Liver (tissue), 8 donors: ENCODE measurements at regions not wholly inside any gene's neighbourhood (a gene's known extent, or its start where the extent isn't known, plus 50 kb on each side); places are given as distances from the start of the nearest gene placed in this dataset.

ENCODE experiments used
- DNase-seq: peaks from one replicate; pipeline ENCODE4 v3.0.0-alpha.2; 2017; ENCODE audit warnings: low spot score
- H3K27ac ChIP-seq, 2 donors: one replicate each; pipeline ENCODE4 v1.7.0; 2013; ENCODE audit warnings: inconsistent platforms in 2 of 2, low read length in 2 of 2, control low read depth in 1 of 2, low read depth in 1 of 2, mild to moderate bottlenecking in 1 of 2
- H3K27me3 ChIP-seq, 4 donors: one replicate each; pipeline versions ENCODE4 v1.6.1 to v1.7.0; 2013; ENCODE audit warnings: low read length in 3 of 4, inconsistent platforms in 1 of 4, mild to moderate bottlenecking in 1 of 4, moderate library complexity in 1 of 4; ENCODE audit not compliant: control insufficient read depth in 4 of 4, insufficient read depth in 4 of 4
- H3K36me3 ChIP-seq, 4 donors: one replicate each; pipeline versions ENCODE4 v1.6.1 to v1.7.0; 2013; ENCODE audit warnings: low read length in 3 of 4, mild to moderate bottlenecking in 3 of 4, low read depth in 1 of 4, moderate library complexity in 1 of 4; ENCODE audit not compliant: control insufficient read depth in 4 of 4, insufficient read depth in 3 of 4
- H3K4me1 ChIP-seq, 4 donors: one replicate each; pipeline versions ENCODE4 v1.6.1 to v1.7.0; 2013; ENCODE audit warnings: low read length in 3 of 4, mild to moderate bottlenecking in 3 of 4, moderate library complexity in 1 of 4; ENCODE audit not compliant: control insufficient read depth in 4 of 4, insufficient read depth in 4 of 4
- H3K4me3 ChIP-seq, 3 donors: one replicate each; pipeline versions ENCODE4 v1.6.1 to v1.7.0; 2013; ENCODE audit warnings: low read length in 3 of 3, control low read depth in 1 of 3, low read depth in 1 of 3, mild to moderate bottlenecking in 1 of 3
- H3K9ac ChIP-seq, 2 donors: one replicate each; pipeline ENCODE4 v1.7.0; 2013; ENCODE audit warnings: low read length in 2 of 2, mild to moderate bottlenecking in 2 of 2, moderate library complexity in 2 of 2, control low read depth in 1 of 2, low read depth in 1 of 2
- H3K9me3 ChIP-seq, 4 donors: one replicate each; pipeline versions ENCODE4 v1.6.1 to v1.7.0; 2013; ENCODE audit warnings: low read length in 3 of 4; ENCODE audit not compliant: control insufficient read depth in 4 of 4
- ATF3 ChIP-seq: IDR thresholded peaks from 2 replicates; pipeline ENCODE4 v1.6.1; 2016; ENCODE audit warnings: antibody characterized with exemption
- CTCF ChIP-seq: fragments of 150-350 bp; IDR thresholded peaks from 2 replicates; pipeline ENCODE4 v1.5.1; 2017; ENCODE audit warnings: improper control_type of control experiment, low read depth, low read length; ENCODE audit not compliant: missing input control
- EGR1 ChIP-seq, 2 donors: IDR thresholded peaks; 2 replicates each; pipeline ENCODE4 v1.6.1; 2016 to 2018; ENCODE audit warnings: antibody characterized with exemption in 2 of 2, low read depth in 2 of 2
- FOXA1 ChIP-seq: IDR thresholded peaks from 2 replicates; pipeline ENCODE4 v1.6.1; 2016; ENCODE audit warnings: antibody characterized with exemption
- FOXA2 ChIP-seq: IDR thresholded peaks from 2 replicates; pipeline ENCODE4 v1.6.1; 2016; ENCODE audit warnings: antibody characterized with exemption
- GABPA ChIP-seq, 2 donors: IDR thresholded peaks in 1 of 2; conservative IDR thresholded peaks in 1 of 2; 2 replicates each; pipeline ENCODE4 v1.6.1; 2016; ENCODE audit warnings: antibody characterized with exemption in 2 of 2, mild to moderate bottlenecking in 1 of 2, moderate library complexity in 1 of 2
- HNF4A ChIP-seq, 2 donors: conservative IDR thresholded peaks; 2 replicates each; pipeline ENCODE4 v1.6.1; 2016; ENCODE audit warnings: antibody characterized with exemption in 2 of 2, mild to moderate bottlenecking in 2 of 2
- HNF4G ChIP-seq: IDR thresholded peaks from 2 replicates; pipeline ENCODE4 v1.6.1; 2016; ENCODE audit warnings: antibody characterized with exemption
- JUND ChIP-seq, 2 donors: IDR thresholded peaks; 2 replicates each; pipeline ENCODE4 v1.6.1; 2016; ENCODE audit warnings: antibody characterized with exemption in 2 of 2
- MAX ChIP-seq: IDR thresholded peaks from 2 replicates; pipeline ENCODE4 v1.6.1; 2016; ENCODE audit warnings: antibody characterized with exemption
- NR2F2 ChIP-seq: IDR thresholded peaks from 2 replicates; pipeline ENCODE4 v1.6.1; 2016; ENCODE audit warnings: antibody characterized with exemption
- RAD21 ChIP-seq, 2 donors: IDR thresholded peaks; 2 replicates each; pipeline ENCODE4 v1.6.1; 2016; ENCODE audit warnings: antibody characterized with exemption in 2 of 2, mild to moderate bottlenecking in 2 of 2
- REST ChIP-seq: IDR thresholded peaks from 2 replicates; pipeline ENCODE4 v1.6.1; 2016; ENCODE audit warnings: antibody characterized with exemption, mild to moderate bottlenecking
- RXRA ChIP-seq, 2 donors: IDR thresholded peaks; 2 replicates each; pipeline ENCODE4 v1.6.1; 2017 to 2018; ENCODE audit warnings: antibody characterized with exemption in 2 of 2, mild to moderate bottlenecking in 1 of 2
- SP1 ChIP-seq: IDR thresholded peaks from 2 replicates; pipeline ENCODE4 v1.6.1; 2018; ENCODE audit warnings: antibody characterized with exemption, mild to moderate bottlenecking
- TAF1 ChIP-seq: conservative IDR thresholded peaks from 2 replicates; pipeline ENCODE4 v1.6.1; 2016; ENCODE audit warnings: antibody characterized with exemption, mild to moderate bottlenecking
- YY1 ChIP-seq: IDR thresholded peaks from 2 replicates; pipeline ENCODE4 v1.6.1; 2016; ENCODE audit warnings: antibody characterized with exemption, mild to moderate bottlenecking
- WGBS: extraction: QIAGEN DNeasy Blood & Tissue Kit; methylation state at CpG from one replicate; pipeline ENCODE4 v1.1.7; 2013; 5-methylcytosine and 5-hydroxymethylcytosine counted together
- TF ChIP-seq, protein P1 (sequence below): IDR thresholded peaks from 2 replicates; pipeline ENCODE4 v1.6.1; 2016; ENCODE audit warnings: antibody characterized with exemption
- donor health status: healthy.
- donor health status: healthy.
- donor health status: healthy.
- donor health status: healthy.
- donor health status: healthy.

DNA sequence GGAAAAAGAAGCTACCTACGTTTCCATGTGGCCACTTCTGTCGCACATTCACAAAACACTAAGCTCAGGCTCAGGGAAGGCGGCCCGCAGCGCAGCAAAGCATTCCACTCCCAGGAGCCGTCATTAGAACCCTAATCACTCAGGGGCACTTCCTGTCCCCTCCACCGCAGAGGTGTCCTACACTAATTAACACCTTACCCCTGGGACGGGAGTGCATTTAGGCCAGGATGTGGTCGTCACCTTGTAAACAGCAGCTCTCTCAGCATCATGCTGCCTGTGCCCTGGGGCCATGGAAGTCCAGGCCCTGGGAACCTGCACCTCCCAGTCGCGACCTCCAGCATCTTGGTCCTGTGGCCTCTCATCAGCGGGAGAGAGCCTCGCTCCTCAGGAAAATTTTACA is 359.8 kb upstream of the SALL3 start:
- TF ChIP-seq TAF1 = no peak
- no peak for TF ChIP-seq REST
- no peak for TF ChIP-seq SP1
- no peak for TF ChIP-seq HNF4A (conservative IDR thresholded peaks at IDR 0.05)
- TF ChIP-seq EGR1 (IDR thresholded peaks at IDR 0.05; ENCODE audit: low read depth in 2 of 2) = no peak
- TF ChIP-seq CTCF = no peak
- no peak for TF ChIP-seq YY1
- TF ChIP-seq RAD21 (IDR thresholded peaks at IDR 0.05) = no peak
- TF ChIP-seq NR2F2 = no peak
- TF ChIP-seq FOXA2 = no peak
- TF ChIP-seq FOXA1 = no peak
- no peak for TF ChIP-seq RXRA (IDR thresholded peaks at IDR 0.05)
- TF ChIP-seq, protein P1, sequence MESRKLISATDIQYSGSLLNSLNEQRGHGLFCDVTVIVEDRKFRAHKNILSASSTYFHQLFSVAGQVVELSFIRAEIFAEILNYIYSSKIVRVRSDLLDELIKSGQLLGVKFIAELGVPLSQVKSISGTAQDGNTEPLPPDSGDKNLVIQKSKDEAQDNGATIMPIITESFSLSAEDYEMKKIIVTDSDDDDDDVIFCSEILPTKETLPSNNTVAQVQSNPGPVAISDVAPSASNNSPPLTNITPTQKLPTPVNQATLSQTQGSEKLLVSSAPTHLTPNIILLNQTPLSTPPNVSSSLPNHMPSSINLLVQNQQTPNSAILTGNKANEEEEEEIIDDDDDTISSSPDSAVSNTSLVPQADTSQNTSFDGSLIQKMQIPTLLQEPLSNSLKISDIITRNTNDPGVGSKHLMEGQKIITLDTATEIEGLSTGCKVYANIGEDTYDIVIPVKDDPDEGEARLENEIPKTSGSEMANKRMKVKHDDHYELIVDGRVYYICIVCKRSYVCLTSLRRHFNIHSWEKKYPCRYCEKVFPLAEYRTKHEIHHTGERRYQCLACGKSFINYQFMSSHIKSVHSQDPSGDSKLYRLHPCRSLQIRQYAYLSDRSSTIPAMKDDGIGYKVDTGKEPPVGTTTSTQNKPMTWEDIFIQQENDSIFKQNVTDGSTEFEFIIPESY = no peak
- TF ChIP-seq HNF4G = no peak
- no peak for TF ChIP-seq MAX
- no peak for TF ChIP-seq ATF3
- TF ChIP-seq GABPA (IDR thresholded peaks at IDR 0.05 in 1 of 2, conservative IDR thresholded peaks at IDR 0.05 in 1 of 2) = no peak
- no peak for TF ChIP-seq JUND (IDR thresholded peaks at IDR 0.05)
- Histone ChIP-seq H3K4me3 (no peak overlapping the region), H3K4me1 (no peaks in the 10 kb centered on the region), H3K9ac (no peak overlapping the region), H3K27ac (no peak overlapping the region), H3K9me3 (peaks cover 0 to 4% (median under 1%) of the 10 kb centered on the region in 4 donors), H3K27me3 (peaks cover 0 to 5% (median 0%) of the 10 kb centered on the region in 4 donors), H3K36me3 (no peaks in the 10 kb centered on the region)
- WGBS = 64% methylated on average over 13 of the region's 13 CpGs
- no peak for DNase-seq
